GM06990 (cell line): ENCODE measurements at regions not wholly inside any gene's neighbourhood (a gene's known extent, or its start where the extent isn't known, plus 50 kb on each side); places are given as distances from the start of the nearest gene placed in this dataset.

Experiments used
- DNase-seq: peaks from one replicate; pipeline ENCODE4 v3.0.0-alpha.2; 2011; ENCODE audit not compliant: insufficient read length; ENCODE audit errors: extremely low read depth
- H3K27me3 ChIP-seq: replicated peaks from 2 replicates; pipeline ENCODE4 v1.6.0; 2011; ENCODE audit warnings: low read length; ENCODE audit not compliant: control insufficient read depth, insufficient read depth
- H3K36me3 ChIP-seq: 2 replicates; pipeline ENCODE4 v1.5.1; 2011; ENCODE audit warnings: low read length; ENCODE audit not compliant: control insufficient read depth, insufficient read depth
- H3K4me3 ChIP-seq: replicated peaks from 2 replicates; pipeline ENCODE4 v1.5.1; 2011; ENCODE audit warnings: low read depth, mild to moderate bottlenecking, control low read depth, low read length
- TF ChIP-seq, protein P1 (sequence below): IDR thresholded peaks from 2 replicates; pipeline ENCODE4 v1.5.1; 2011; ENCODE audit warnings: low read length, control low read depth, mild to moderate bottlenecking, inconsistent platforms; ENCODE audit not compliant: insufficient read depth, poor library complexity, severe bottlenecking

DNA sequence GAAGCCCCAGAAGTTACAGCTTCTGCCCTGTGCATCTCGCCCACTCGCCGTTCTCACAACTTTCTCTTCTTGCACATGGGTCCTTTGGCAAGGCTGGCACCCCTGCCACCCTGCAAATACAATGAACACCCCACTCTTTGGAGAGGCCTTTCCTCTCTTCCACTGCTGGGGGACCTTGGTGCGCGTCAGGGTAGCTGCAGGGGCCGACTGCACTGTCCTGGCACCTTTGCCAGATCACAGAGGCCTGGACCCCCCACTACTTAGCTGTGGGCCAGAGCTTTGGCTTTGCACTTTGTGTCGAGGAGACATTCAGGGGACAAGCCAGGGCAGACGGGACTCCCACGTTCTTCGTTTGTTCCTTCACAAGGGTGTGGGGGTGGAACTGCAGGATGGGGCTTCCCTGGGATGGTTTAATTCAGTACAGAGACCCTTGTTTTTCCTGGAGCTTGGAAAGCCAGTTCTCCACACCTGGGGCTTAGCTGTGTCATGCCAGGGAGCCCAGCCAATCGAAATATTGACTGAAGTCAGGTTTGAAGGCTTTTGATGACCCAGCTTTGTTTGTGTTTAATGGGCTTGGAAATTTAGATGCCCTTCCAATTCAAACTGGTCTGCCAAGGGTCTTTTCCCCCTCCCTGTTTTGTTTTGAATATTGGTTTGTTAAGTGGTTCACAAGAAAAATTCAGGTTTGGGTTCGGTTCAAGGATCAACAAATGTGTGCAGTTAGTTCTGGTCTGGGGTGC, 256.1 kb upstream of the TLE3 start:
- H3K27me3 ChIP-seq: peaks cover 2% of the 10 kb centered on the region
- DNase-seq: no peak
- H3K4me3 ChIP-seq: no peak overlapping the region
- H3K36me3 ChIP-seq: no peaks in the 10 kb centered on the region
- TF ChIP-seq, protein P1, sequence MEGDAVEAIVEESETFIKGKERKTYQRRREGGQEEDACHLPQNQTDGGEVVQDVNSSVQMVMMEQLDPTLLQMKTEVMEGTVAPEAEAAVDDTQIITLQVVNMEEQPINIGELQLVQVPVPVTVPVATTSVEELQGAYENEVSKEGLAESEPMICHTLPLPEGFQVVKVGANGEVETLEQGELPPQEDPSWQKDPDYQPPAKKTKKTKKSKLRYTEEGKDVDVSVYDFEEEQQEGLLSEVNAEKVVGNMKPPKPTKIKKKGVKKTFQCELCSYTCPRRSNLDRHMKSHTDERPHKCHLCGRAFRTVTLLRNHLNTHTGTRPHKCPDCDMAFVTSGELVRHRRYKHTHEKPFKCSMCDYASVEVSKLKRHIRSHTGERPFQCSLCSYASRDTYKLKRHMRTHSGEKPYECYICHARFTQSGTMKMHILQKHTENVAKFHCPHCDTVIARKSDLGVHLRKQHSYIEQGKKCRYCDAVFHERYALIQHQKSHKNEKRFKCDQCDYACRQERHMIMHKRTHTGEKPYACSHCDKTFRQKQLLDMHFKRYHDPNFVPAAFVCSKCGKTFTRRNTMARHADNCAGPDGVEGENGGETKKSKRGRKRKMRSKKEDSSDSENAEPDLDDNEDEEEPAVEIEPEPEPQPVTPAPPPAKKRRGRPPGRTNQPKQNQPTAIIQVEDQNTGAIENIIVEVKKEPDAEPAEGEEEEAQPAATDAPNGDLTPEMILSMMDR: no peak

DNA sequence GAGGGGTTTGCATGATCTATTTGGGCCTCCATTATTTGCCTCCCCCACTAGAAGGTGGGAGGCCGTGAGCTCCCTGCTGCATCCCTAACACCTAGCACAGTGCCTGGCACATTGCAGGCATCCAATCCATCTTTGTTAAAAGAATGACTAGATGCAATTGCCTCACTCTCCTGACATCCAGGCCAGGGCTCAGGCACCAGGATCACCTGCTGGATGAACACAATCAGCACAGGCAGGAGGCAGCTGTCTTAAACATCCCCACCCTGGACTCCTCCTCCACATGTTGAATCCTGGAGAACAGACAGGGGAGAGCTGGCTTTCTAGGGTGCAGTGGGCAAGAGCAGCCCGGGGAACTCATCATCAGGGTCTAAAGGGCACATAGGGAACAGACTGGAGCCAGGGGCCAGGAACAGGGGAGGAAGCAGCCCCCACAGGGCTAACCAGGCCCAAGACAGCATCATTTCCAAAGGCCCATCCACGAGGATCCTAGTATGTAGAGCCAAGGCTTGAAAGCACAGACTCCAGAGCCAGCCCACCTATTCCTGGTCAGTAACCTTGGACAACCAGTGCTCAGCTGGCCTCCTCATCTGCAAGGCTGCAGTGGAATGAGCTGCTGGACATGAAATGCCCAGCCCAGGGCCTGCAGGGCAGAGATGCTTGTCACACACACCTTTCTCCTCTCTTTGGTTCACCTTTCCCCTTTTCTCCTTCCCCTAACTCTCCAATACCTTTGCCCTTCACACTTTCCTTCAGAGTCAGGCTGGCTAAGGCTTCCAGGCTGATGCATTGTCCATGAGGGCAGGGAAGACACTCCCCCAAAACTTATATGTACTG, 254.4 kb upstream of the TLE3 start:
- no peak overlapping the region for H3K4me3 ChIP-seq
- DNase-seq: no peak
- peaks cover 2% of the 10 kb centered on the region for H3K27me3 ChIP-seq
- H3K36me3 ChIP-seq: no peaks in the 10 kb centered on the region
- TF ChIP-seq, protein P1: no peak

DNA sequence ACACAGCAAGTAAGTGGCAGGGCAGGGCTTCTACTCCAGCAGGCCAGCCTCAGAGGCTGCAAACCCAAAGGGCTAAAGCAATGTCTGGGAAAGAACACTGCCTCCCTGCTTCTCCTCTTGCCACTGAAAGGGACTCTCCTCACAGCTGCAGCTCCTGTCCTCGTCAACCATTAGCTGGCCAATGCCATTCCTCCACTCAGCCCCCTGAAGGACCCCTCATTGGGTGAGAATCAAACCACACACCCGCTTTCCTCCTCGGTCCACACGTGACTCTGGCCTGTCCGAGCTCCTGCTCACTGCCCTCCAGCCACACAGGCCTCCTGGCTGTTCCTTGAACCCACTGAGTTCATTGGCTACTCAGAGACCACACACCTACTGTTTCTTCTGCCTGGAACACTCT, 253.7 kb upstream of the TLE3 start:
- Histone ChIP-seq H3K36me3 (no peaks in the 10 kb centered on the region), H3K4me3 (no peak overlapping the region), H3K27me3 (peaks cover 2% of the 10 kb centered on the region)
- TF ChIP-seq, protein P1: no peak
- DNase-seq: no peak

DNA sequence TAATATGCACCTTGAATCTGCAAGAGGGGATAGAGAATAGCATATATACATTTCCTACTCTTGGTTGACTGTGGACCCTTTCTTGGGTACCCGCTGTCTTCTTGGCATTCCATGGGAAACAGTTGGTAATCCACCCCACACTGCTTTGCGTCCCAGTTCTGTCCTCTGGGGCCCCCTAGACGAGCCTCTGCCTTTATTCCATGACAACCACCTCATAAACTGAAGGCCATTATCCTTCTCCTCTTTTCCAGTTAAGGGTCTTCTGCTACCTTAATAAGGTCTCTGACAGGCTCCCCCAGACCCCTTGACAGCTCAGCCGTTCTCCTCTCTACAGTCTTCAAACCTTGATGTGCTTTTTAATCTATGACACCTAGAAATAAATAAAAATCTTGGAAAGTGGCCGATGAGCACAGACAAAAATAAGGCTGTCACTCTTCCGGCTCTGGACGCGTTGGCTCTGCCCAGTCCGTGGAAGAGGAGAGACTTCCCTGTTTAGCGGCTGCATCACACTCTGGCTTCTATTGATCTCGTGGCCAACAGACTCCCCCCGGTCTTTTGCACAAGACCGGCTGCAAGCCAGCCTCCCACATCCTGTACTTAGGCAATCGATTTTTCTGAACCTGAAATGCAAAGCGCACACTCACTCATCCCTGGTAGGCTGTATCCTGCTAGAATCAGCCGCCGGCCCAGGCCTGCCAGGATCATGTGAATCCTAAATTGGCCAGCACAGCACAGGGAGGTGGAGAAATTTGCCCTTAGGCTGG, 251.0 kb upstream of the TLE3 start:
- no peak for DNase-seq
- no peak overlapping the region for H3K4me3 ChIP-seq
- H3K27me3 ChIP-seq: peaks cover 2% of the 10 kb centered on the region
- TF ChIP-seq, protein P1: no peak
- no peaks in the 10 kb centered on the region for H3K36me3 ChIP-seq

DNA sequence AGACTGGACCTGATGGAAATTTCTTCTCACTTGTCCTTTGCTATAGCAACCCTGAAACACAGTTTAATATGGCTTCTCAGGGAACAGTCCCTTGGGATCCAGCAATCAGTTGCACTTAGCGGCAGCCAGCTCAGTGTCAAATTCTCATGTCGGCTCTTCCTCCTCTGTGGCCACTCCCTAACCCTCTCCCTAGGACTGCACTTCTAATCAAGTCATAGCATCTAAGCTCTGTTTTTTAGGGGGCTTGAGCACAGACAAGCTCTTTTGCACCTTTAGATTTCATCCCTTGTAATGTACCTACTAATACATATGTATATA, 250.5 kb upstream of the TLE3 start:
- Histone ChIP-seq H3K4me3 (no peak overlapping the region), H3K27me3 (peaks cover 2% of the 10 kb centered on the region), H3K36me3 (no peaks in the 10 kb centered on the region)
- TF ChIP-seq, protein P1: no peak
- DNase-seq: no peak
